ENCODE measurements at regions not wholly inside any gene's neighbourhood (a gene's known extent, or its start where the extent isn't known, plus 50 kb on each side); places are given as distances from the start of the nearest gene placed in this dataset.

DNA sequence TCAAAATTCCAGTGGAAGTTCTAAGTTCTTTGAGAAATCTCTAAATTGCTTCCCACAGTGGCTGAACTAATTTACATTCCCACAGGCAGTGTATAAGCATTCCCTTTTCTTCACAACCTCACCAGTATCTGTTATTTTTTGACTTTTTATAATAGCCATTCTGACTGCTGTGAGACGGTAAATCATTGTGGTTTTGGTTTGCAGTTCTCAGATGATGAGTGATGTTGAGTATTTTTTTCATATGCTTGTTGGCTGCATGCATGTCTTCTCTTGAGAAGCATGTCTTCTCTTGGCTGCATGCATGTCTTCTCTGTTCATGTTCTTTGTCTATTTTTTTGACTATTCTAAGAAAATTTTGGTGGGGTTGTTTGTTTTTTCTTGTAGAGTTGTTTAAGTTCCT is 499.6 kb upstream of the CCDC54 start:
- H4K20me1 ChIP-seq (ENCODE audit: insufficient read depth), result no peaks in the 10 kb centered on the region
- no peak overlapping the region for H3K4me2 ChIP-seq
- H3K9me3 ChIP-seq, result no peaks in the 10 kb centered on the region
- no peak overlapping the region for H3K27ac ChIP-seq (ENCODE audit: low read depth in 2 of 2, low read length in 1 of 2)
- H3F3A ChIP-seq (replicated peaks; ENCODE audit: insufficient read depth), result no peaks in the 10 kb centered on the region
- DNase-seq, result no peak
- H3K79me2 ChIP-seq (ENCODE audit: insufficient read depth), result no peaks in the 10 kb centered on the region
- no peak overlapping the region for H3K9ac ChIP-seq
- 73% methylated on average over 1 of the region's 1 CpG for WGBS (ENCODE audit: low lambda C conversion rate)
- H3K4me3 ChIP-seq (ENCODE audit: low read depth in 2 of 2, low read length in 1 of 2), result no peak overlapping the region
- POLR2A ChIA-PET, result no interaction called here
- TF ChIP-seq RFX5 (IDR thresholded peaks at IDR 0.05; ENCODE audit: low read length) (no peak), TCF12 (IDR thresholded peaks at IDR 0.05) (no peak), CHD2 (IDR thresholded peaks at IDR 0.05; ENCODE audit: low read length, partially characterized antibody) (no peak), SMC3 (IDR thresholded peaks at IDR 0.05; ENCODE audit: low read depth, low read length) (no peak)
- H3K27me3 ChIP-seq (ENCODE audit: insufficient read depth), result no peaks in the 10 kb centered on the region
- no peak overlapping the region for H2AFZ ChIP-seq (ENCODE audit: low read depth)
- no peaks in the 10 kb centered on the region for H3K36me3 ChIP-seq (replicated peaks in 1 of 2; ENCODE audit: control insufficient read depth in 1 of 2, insufficient read depth in 2 of 2, low read length in 1 of 2)
- CTCF ChIA-PET, result no interaction called here
- no peaks in the 10 kb centered on the region for H3K4me1 ChIP-seq (ENCODE audit: control insufficient read depth in 1 of 2, insufficient read depth in 2 of 2, low read depth in 1 of 2, low read length in 1 of 2)
- no peaks in the 10 kb centered on the region for H3K9me2 ChIP-seq

DNA sequence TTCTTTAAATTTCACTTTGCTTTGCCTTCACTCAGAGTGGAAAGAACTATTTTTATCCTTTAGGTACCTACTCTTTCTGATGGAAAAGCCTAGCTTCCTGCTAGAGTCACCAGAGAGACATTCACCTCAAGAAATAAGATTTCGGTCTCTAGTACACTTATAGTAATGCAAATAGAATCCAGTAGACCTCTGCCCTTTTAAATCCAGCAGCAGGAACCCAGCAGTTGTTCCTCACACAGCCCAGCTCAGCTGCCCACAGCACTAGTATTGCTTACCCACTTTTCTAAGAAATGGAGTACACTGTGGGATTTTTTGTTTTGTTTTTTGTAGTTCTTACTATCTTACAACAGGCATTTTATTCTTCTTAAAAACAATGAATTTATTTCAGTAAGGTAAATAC is 497.0 kb upstream of the CCDC54 start:
- no peak for DNase-seq
- no peak overlapping the region for H3K27ac ChIP-seq (ENCODE audit: low read depth in 2 of 2, low read length in 1 of 2)
- H3K4me1 ChIP-seq (ENCODE audit: control insufficient read depth in 1 of 2, insufficient read depth in 2 of 2, low read depth in 1 of 2, low read length in 1 of 2), result no peaks in the 10 kb centered on the region
- TF ChIP-seq MEF2A (IDR thresholded peaks at IDR 0.05; ENCODE audit: borderline replicate concordance, low read depth), result no peak
- no peak overlapping the region for H3K9ac ChIP-seq
- no peaks in the 10 kb centered on the region for H3F3A ChIP-seq (replicated peaks; ENCODE audit: insufficient read depth)
- no peaks in the 10 kb centered on the region for H4K20me1 ChIP-seq (ENCODE audit: insufficient read depth)
- no peaks in the 10 kb centered on the region for H3K27me3 ChIP-seq (ENCODE audit: insufficient read depth)
- H2AFZ ChIP-seq (ENCODE audit: low read depth), result no peak overlapping the region
- WGBS (ENCODE audit: low lambda C conversion rate), result 54% methylated on average over 1 of the region's 1 CpG
- H3K4me2 ChIP-seq, result no peak overlapping the region
- ChIA-PET POLR2A (no interaction called here), CTCF (no interaction called here)
- H3K9me2 ChIP-seq, result no peaks in the 10 kb centered on the region
- no peak overlapping the region for H3K4me3 ChIP-seq (ENCODE audit: low read depth in 2 of 2, low read length in 1 of 2)
- H3K9me3 ChIP-seq, result no peaks in the 10 kb centered on the region
- no peaks in the 10 kb centered on the region for H3K36me3 ChIP-seq (replicated peaks in 1 of 2; ENCODE audit: control insufficient read depth in 1 of 2, insufficient read depth in 2 of 2, low read length in 1 of 2)
- no peaks in the 10 kb centered on the region for H3K79me2 ChIP-seq (ENCODE audit: insufficient read depth)

DNA sequence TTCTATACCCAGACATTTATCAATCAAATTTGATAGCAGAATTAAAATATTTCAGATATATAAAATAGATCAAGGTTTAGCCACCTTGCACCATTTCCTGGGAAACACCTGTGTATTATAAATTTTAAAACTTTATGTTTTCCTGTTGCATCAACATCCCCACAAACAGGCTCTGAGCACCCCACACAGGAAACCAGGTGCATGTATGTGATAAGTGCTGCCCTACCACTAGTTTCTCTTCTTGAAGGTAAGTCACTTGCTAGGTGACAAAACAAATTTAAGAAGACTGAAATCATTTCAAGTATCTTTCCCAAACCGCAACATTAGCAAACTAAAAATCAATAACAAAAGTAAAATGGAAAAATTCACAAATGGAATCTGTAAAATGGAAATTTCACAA is 496.1 kb upstream of the CCDC54 start:
- Histone ChIP-seq H4K20me1 (ENCODE audit: insufficient read depth) (no peaks in the 10 kb centered on the region), H3K27me3 (ENCODE audit: insufficient read depth) (no peaks in the 10 kb centered on the region), H3K9ac (no peak overlapping the region), H3K27ac (ENCODE audit: low read depth in 2 of 2, low read length in 1 of 2) (no peak overlapping the region), H3K79me2 (ENCODE audit: insufficient read depth) (no peaks in the 10 kb centered on the region), H3F3A (replicated peaks; ENCODE audit: insufficient read depth) (no peaks in the 10 kb centered on the region), H3K9me3 (no peaks in the 10 kb centered on the region), H3K4me2 (no peak overlapping the region), H3K36me3 (replicated peaks in 1 of 2; ENCODE audit: control insufficient read depth in 1 of 2, insufficient read depth in 2 of 2, low read length in 1 of 2) (peaks cover 0 to 3% of the 10 kb centered on the region in 2 experiments), H3K4me3 (ENCODE audit: low read depth in 2 of 2, low read length in 1 of 2) (no peak overlapping the region), H3K4me1 (ENCODE audit: control insufficient read depth in 1 of 2, insufficient read depth in 2 of 2, low read depth in 1 of 2, low read length in 1 of 2) (no peaks in the 10 kb centered on the region), H2AFZ (ENCODE audit: low read depth) (no peak overlapping the region), H3K9me2 (no peaks in the 10 kb centered on the region)
- POLR2A ChIA-PET, result no interaction called here
- CTCF ChIA-PET, result no interaction called here
- 76% methylated on average over 1 of the region's 1 CpG for WGBS (ENCODE audit: low lambda C conversion rate)
- no peak for DNase-seq
- no peak for TF ChIP-seq MEF2A (IDR thresholded peaks at IDR 0.05; ENCODE audit: borderline replicate concordance, low read depth)
- TF ChIP-seq, protein P1, sequence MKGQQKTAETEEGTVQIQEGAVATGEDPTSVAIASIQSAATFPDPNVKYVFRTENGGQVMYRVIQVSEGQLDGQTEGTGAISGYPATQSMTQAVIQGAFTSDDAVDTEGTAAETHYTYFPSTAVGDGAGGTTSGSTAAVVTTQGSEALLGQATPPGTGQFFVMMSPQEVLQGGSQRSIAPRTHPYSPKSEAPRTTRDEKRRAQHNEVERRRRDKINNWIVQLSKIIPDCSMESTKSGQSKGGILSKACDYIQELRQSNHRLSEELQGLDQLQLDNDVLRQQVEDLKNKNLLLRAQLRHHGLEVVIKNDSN (IDR thresholded peaks at IDR 0.05; ENCODE audit: borderline replicate concordance, low read depth), result no peak
- TF ChIP-seq EZH2phosphoT487 (IDR thresholded peaks at IDR 0.05; ENCODE audit: borderline replicate concordance, low read depth), result no peak
- no peak for TF ChIP-seq JUND (IDR thresholded peaks at IDR 0.05)
- no peak for TF ChIP-seq ELF1 (IDR thresholded peaks at IDR 0.05)
- no peak for TF ChIP-seq TCF12 (IDR thresholded peaks at IDR 0.05)
- TF ChIP-seq NFIC (IDR thresholded peaks at IDR 0.05; ENCODE audit: borderline replicate concordance), result no peak
- TF ChIP-seq SMC3 (IDR thresholded peaks at IDR 0.05; ENCODE audit: low read depth, low read length), result no peak
- TF ChIP-seq, protein P2, sequence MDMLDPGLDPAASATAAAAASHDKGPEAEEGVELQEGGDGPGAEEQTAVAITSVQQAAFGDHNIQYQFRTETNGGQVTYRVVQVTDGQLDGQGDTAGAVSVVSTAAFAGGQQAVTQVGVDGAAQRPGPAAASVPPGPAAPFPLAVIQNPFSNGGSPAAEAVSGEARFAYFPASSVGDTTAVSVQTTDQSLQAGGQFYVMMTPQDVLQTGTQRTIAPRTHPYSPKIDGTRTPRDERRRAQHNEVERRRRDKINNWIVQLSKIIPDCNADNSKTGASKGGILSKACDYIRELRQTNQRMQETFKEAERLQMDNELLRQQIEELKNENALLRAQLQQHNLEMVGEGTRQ (IDR thresholded peaks at IDR 0.05; ENCODE audit: borderline replicate concordance, low read depth, low read length), result no peak
- no peak for TF ChIP-seq RCOR1 (IDR thresholded peaks at IDR 0.05; ENCODE audit: low read length)
- TF ChIP-seq, protein P3, sequence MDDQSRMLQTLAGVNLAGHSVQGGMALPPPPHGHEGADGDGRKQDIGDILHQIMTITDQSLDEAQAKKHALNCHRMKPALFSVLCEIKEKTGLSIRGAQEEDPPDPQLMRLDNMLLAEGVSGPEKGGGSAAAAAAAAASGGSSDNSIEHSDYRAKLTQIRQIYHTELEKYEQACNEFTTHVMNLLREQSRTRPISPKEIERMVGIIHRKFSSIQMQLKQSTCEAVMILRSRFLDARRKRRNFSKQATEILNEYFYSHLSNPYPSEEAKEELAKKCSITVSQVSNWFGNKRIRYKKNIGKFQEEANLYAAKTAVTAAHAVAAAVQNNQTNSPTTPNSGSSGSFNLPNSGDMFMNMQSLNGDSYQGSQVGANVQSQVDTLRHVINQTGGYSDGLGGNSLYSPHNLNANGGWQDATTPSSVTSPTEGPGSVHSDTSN (IDR thresholded peaks at IDR 0.05), result no peak
- TF ChIP-seq FOSL2 (IDR thresholded peaks at IDR 0.05; ENCODE audit: borderline replicate concordance, low read depth), result no peak
- no peak for TF ChIP-seq NRF1 (IDR thresholded peaks at IDR 0.05; ENCODE audit: low read depth, low read length)
- TF ChIP-seq RXRA (IDR thresholded peaks at IDR 0.05; ENCODE audit: borderline replicate concordance, low read depth), result no peak
- TF ChIP-seq, protein P4, sequence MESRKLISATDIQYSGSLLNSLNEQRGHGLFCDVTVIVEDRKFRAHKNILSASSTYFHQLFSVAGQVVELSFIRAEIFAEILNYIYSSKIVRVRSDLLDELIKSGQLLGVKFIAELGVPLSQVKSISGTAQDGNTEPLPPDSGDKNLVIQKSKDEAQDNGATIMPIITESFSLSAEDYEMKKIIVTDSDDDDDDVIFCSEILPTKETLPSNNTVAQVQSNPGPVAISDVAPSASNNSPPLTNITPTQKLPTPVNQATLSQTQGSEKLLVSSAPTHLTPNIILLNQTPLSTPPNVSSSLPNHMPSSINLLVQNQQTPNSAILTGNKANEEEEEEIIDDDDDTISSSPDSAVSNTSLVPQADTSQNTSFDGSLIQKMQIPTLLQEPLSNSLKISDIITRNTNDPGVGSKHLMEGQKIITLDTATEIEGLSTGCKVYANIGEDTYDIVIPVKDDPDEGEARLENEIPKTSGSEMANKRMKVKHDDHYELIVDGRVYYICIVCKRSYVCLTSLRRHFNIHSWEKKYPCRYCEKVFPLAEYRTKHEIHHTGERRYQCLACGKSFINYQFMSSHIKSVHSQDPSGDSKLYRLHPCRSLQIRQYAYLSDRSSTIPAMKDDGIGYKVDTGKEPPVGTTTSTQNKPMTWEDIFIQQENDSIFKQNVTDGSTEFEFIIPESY (IDR thresholded peaks at IDR 0.05; ENCODE audit: borderline replicate concordance, low read depth), result no peak
- TF ChIP-seq, protein P5, sequence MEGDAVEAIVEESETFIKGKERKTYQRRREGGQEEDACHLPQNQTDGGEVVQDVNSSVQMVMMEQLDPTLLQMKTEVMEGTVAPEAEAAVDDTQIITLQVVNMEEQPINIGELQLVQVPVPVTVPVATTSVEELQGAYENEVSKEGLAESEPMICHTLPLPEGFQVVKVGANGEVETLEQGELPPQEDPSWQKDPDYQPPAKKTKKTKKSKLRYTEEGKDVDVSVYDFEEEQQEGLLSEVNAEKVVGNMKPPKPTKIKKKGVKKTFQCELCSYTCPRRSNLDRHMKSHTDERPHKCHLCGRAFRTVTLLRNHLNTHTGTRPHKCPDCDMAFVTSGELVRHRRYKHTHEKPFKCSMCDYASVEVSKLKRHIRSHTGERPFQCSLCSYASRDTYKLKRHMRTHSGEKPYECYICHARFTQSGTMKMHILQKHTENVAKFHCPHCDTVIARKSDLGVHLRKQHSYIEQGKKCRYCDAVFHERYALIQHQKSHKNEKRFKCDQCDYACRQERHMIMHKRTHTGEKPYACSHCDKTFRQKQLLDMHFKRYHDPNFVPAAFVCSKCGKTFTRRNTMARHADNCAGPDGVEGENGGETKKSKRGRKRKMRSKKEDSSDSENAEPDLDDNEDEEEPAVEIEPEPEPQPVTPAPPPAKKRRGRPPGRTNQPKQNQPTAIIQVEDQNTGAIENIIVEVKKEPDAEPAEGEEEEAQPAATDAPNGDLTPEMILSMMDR (IDR thresholded peaks at IDR 0.05), result no peak

Measured in SK-N-SH (cell line).